ENCODE measurements at regions not wholly inside any gene's neighbourhood (a gene's known extent, or its start where the extent isn't known, plus 50 kb on each side); places are given as distances from the start of the nearest gene placed in this dataset.

- TF ChIP-seq CTCF (IDR thresholded peaks at IDR 0.05), result no peak
- no peak for TF ChIP-seq POLR2A (IDR thresholded peaks at IDR 0.05)
Measured at GRCh38 chr2:8082840-8083239, 599.0 kb upstream of the ID2 start.
